Activated CD4-positive, alpha-beta T cell treated with anti-CD3 and anti-CD28 coated beads, Interleukin-2, amount 50 U/mL, for 1 hour (primary cell): ENCODE measurements at regions not wholly inside any gene's neighbourhood (a gene's known extent, or its start where the extent isn't known, plus 50 kb on each side); places are given as distances from the start of the nearest gene placed in this dataset.
A peak's percentile ranks its signal among the peaks of the same experiment; 100 is the strongest.

Experiments used
- DNase-seq: peaks from one replicate; pipeline ENCODE4 v3.0.0-alpha.2; 2020

- no peak for DNase-seq
These were observed 224.2 kb downstream of the SYK start for GRCh38 chr9:91025856-91026255.

- no peak for DNase-seq
These were observed 224.6 kb downstream of the SYK start for GRCh38 chr9:91026266-91026665.

GRCh38 chr9:91027005-91027404 lies 225.4 kb downstream of the SYK start:
- no peak for DNase-seq

- DNase-seq = no peak
These were observed 226.7 kb downstream of the SYK start for GRCh38 chr9:91028166-91028827.

- no peak for DNase-seq
These were observed 228.2 kb downstream of the SYK start for GRCh38 chr9:91029650-91030361.

GRCh38 chr9:91032121-91032531 lies 230.5 kb downstream of the SYK start:
- DNase-seq = no peak

GRCh38 chr9:91033270-91033669 lies 231.7 kb downstream of the SYK start:
- DNase-seq = no peak

GRCh38 chr9:91033797-91034196 lies 232.2 kb downstream of the SYK start:
- DNase-seq = peak; percentile 66

- DNase-seq = no peak
These were observed 232.9 kb downstream of the SYK start for GRCh38 chr9:91034521-91034920.

GRCh38 chr9:91034976-91035824 lies 233.6 kb downstream of the SYK start:
- DNase-seq = no peak

GRCh38 chr9:91035825-91036208 lies 234.2 kb downstream of the SYK start:
- no peak for DNase-seq

GRCh38 chr9:91036356-91036755 lies 234.7 kb downstream of the SYK start:
- no peak for DNase-seq

GRCh38 chr9:91036826-91037510 lies 235.3 kb downstream of the SYK start:
- DNase-seq = peak; percentile 36

- DNase-seq = no peak
These were observed 236.2 kb downstream of the SYK start for GRCh38 chr9:91037511-91038482.

GRCh38 chr9:91038483-91039124 lies 237.0 kb downstream of the SYK start:
- DNase-seq = no peak

GRCh38 chr9:91039125-91039834 lies 237.7 kb downstream of the SYK start:
- DNase-seq = no peak

- DNase-seq = no peak
These were observed 238.2 kb downstream of the SYK start for GRCh38 chr9:91039835-91040140.

- no peak for DNase-seq
These were observed 239.0 kb downstream of the SYK start for GRCh38 chr9:91040371-91041215.

GRCh38 chr9:91042024-91042423 lies 240.4 kb downstream of the SYK start:
- no peak for DNase-seq

GRCh38 chr9:91042541-91042940 lies 240.9 kb downstream of the SYK start:
- DNase-seq = no peak
